NCI-H187 (cell line): ENCODE measurements at regions not wholly inside any gene's neighbourhood (a gene's known extent, or its start where the extent isn't known, plus 50 kb on each side); places are given as distances from the start of the nearest gene placed in this dataset.
"Not testable (repeated sequence)": the region's sequence is repeated elsewhere in the genome, so short reads cannot be mapped to it uniquely, and the experiment has no call there.

Experiments
- DNase-seq, 2 experiments: peaks; one replicate each; lab custom pipeline; 2025; lab: John Stamatoyannopoulos, UW

GRCh38 chr9:20238921-20239320 is 383.4 kb downstream of the MLLT3 start:
- DNase-seq, result no peak

GRCh38 chr9:20237686-20238085 is 384.6 kb downstream of the MLLT3 start:
- DNase-seq, result no peak

GRCh38 chr9:20236676-20237075 is 385.6 kb downstream of the MLLT3 start:
- no peak for DNase-seq

GRCh38 chr9:20235206-20235605 is 387.1 kb downstream of the MLLT3 start:
- not testable (repeated sequence) for DNase-seq

DNA sequence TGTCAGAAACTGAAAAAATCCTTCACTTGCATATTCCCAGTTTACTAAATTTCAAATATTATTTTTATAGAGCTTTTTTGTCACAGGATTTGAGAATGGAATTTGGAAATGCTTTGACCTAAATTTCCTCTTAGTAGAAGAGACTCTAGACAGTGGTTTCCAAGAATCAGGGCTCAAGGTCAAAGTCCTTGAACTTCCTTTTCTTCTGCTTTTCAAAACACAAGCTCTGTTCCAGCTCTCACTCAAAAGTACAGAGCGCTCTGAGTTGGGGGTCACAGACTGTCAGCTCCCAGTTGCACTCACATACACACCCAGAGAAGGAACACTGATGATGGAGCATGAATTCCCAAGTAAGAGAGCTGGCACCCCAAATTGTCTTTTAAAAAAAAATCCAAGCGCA is 394.2 kb downstream of the MLLT3 start:
- no peak for DNase-seq

- DNase-seq, result no peak
Observed at GRCh38 chr9:20227166-20227874, 395.0 kb downstream of the MLLT3 start.

DNA sequence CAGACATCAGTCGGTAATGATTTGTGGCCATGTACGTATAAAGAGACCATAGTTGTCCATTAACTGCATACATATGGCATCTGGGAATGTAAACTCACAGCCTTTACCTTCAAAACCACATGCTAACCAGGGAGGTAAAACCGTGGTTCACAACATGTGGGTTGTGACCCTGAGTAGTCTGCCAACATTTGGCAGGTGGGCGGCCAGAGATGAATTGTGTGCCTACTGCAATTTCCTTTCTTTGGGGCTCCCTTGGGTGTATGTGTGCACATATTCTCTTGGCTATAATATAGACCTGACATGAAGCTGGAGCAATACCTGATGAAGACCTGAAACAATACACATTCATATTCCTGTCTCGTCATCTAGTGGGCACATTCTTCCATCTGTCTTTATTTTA is 396.0 kb downstream of the MLLT3 start:
- no peak for DNase-seq

DNA sequence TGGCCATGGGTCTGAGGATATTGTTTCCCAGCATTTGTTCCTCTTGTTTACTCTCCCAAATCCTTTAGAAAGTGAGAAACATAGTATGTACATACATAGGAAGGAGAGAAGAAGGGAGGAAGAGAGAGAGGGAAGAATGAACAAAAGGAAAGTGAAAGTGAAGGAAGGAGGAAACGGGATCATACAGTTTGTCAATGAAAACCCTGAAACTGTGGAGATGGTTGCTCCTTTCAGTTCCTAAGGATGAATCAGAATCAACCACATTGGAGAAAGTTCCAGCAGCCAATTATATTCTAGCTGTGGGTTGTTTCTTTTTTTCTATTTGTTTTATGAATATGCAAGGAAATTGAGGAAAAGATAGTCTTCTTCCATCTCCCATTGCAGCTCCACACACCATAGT is 396.5 kb downstream of the MLLT3 start:
- no peak for DNase-seq

GRCh38 chr9:20224756-20225155 is 397.5 kb downstream of the MLLT3 start:
- DNase-seq, result no peak

- no peak for DNase-seq
Observed at GRCh38 chr9:20220286-20220685, 402.0 kb downstream of the MLLT3 start.

- DNase-seq, result no peak
Observed at GRCh38 chr9:20219437-20219836, 402.9 kb downstream of the MLLT3 start.

GRCh38 chr9:20217596-20217995 is 404.7 kb downstream of the MLLT3 start:
- no peak for DNase-seq

GRCh38 chr9:20216438-20216837 is 405.9 kb downstream of the MLLT3 start:
- DNase-seq, result no peak

- no peak for DNase-seq
Observed at GRCh38 chr9:20215552-20215951, 406.7 kb downstream of the MLLT3 start.

- DNase-seq, result no peak
Observed at GRCh38 chr9:20212806-20213205, 409.5 kb downstream of the MLLT3 start.

GRCh38 chr9:20209391-20210340 is 412.6 kb downstream of the MLLT3 start:
- DNase-seq, result no peak

DNA sequence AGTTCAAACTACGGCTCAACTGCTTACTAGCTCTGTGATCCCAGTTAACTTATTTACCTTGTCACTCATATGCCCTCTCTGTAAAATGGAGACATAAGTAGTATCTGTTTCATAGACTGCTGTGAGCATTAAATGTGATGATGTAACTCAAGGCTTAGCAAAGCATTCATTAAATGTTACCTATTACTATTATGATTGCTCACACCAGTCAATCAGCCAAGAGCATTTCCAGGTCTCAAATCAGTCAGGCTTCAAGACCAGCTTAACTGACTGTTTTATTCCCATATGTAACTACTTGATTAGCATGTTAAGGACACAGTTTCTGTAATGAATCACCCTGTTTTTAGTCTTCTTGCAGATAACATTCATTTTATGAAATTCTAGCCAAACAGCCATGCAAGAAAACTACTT is 413.3 kb downstream of the MLLT3 start:
- no peak for DNase-seq

GRCh38 chr9:20208226-20208625 is 414.1 kb downstream of the MLLT3 start:
- no peak for DNase-seq

DNA sequence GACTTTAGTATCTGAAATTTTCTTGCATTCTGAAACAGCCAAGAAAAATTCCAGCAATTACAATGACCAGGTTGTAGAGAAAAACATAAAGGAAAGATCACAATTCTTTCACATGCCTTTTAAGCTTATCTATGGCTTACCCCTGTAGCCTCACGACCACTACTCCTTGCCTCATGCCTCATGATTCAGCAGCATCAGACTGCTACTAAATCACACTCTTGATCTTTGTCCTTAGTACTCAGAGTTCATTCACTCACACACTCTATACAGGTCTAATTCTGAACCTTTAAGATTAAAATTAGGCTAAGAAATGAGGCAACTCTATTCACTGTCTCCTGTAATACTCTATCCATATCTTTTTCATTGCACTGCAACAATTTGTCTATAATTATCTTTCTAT is 415.1 kb downstream of the MLLT3 start:
- no peak for DNase-seq

GRCh38 chr9:20205821-20206220 is 416.5 kb downstream of the MLLT3 start:
- no peak for DNase-seq

DNA sequence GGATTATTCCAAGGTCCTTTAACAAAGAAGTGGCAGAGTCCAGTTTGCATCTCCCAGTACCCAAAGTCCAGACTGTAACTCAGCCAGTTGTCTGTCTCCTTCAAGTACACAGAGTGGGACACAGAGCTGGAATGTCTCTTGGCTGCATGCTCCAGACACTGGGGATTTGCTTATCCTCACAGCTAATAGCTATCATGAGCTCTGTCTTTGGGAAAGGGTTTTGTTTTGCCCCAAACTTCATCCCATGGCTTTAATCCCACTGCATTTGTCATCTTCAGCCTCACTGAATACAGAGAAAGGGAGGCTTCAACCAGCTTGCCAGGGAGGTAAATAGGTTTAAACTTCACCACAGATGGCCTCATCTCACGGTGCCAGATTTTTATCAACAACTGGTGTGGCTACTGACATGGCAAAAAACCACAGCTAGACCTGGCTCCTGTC is 412.2 kb upstream of the SLC24A2 start:
- no peak for DNase-seq

GRCh38 chr9:20200581-20200980 is 411.7 kb upstream of the SLC24A2 start:
- DNase-seq, result no peak

DNA sequence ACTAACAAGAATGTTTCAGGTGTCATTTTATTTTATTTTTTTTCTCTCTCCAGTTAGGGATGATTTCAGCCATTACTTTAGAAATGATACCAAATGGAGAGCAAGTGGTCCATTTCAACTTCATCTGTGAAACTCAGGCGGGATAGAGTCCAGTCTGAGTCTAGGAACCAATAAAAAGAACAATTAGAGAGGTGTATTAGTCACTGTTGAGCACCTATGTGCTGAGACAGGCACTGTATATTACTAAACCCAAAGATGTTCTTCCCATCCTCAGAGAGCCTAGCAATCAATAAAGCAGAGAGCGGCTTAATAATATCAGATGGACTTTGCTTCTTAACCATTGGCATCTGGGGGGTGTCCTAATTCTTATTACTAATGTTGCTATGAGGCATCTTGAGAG is 410.3 kb upstream of the SLC24A2 start:
- no peak for DNase-seq
